Loucy (cell line): ENCODE measurements at regions not wholly inside any gene's neighbourhood (a gene's known extent, or its start where the extent isn't known, plus 50 kb on each side); places are given as distances from the start of the nearest gene placed in this dataset.

ENCODE experiments used
- H2AFZ ChIP-seq: fragments of 200-600 bp; sonication (generic); 2 replicates; pipeline ENCODE4 v1.6.0; 2016; ENCODE audit warnings: antibody characterized with exemption, mild to moderate bottlenecking, low read length, moderate library complexity
- H3F3A ChIP-seq: fragments of 200-600 bp; 2 replicates; pipeline ENCODE4 v1.6.0; 2016; ENCODE audit warnings: antibody characterized with exemption, low read depth, mild to moderate bottlenecking
- H3K27me3 ChIP-seq: fragments of 200-600 bp; sonication (generic); 2 replicates; pipeline ENCODE4 v1.6.1; 2014; ENCODE audit warnings: low read length, mild to moderate bottlenecking; ENCODE audit not compliant: insufficient read depth, poor library complexity, severe bottlenecking
- H3K36me3 ChIP-seq: fragments of 200-600 bp; sonication (generic); 2 replicates; pipeline ENCODE4 v1.6.1; 2016; ENCODE audit warnings: low read length; ENCODE audit not compliant: insufficient read depth
- H3K4me1 ChIP-seq: fragments of 200-600 bp; sonication (generic); 2 replicates; pipeline ENCODE4 v1.5.1; 2014; ENCODE audit warnings: low read length, mild to moderate bottlenecking; ENCODE audit not compliant: insufficient read depth, poor library complexity, severe bottlenecking
- H3K4me2 ChIP-seq: fragments of 200-600 bp; sonication (generic); 2 replicates; pipeline ENCODE4 v1.6.0; 2014; ENCODE audit warnings: antibody characterized with exemption, low read length, low read depth, mild to moderate bottlenecking; ENCODE audit not compliant: poor library complexity, severe bottlenecking
- H3K4me3 ChIP-seq: fragments of 200-600 bp; sonication (generic); 2 replicates; pipeline ENCODE4 v1.5.1; 2014; ENCODE audit warnings: low read length, mild to moderate bottlenecking, mixed read lengths; ENCODE audit not compliant: poor library complexity, severe bottlenecking
- H3K79me2 ChIP-seq: fragments of 200-600 bp; sonication (generic); 2 replicates; pipeline ENCODE4 v1.6.1; 2014; ENCODE audit warnings: low read length; ENCODE audit not compliant: insufficient read depth
- H3K9ac ChIP-seq: fragments of 200-600 bp; sonication (generic); 2 replicates; pipeline ENCODE4 v1.6.0; 2014; ENCODE audit warnings: mild to moderate bottlenecking, low read depth, low read length, moderate library complexity; ENCODE audit not compliant: poor library complexity, severe bottlenecking
- H3K9me2 ChIP-seq: fragments of 200-600 bp; sonication (generic); replicated peaks from 2 replicates; pipeline ENCODE4 v1.6.1; 2016; ENCODE audit warnings: low read depth, low read length, mixed read lengths
- H3K9me3 ChIP-seq: fragments of 200-600 bp; sonication (generic); 2 replicates; pipeline ENCODE4 v1.6.1; 2014; ENCODE audit warnings: mild to moderate bottlenecking, antibody characterized with exemption, low read length, low read depth; ENCODE audit not compliant: insufficient read depth
- H4K20me1 ChIP-seq: fragments of 200-600 bp; sonication (generic); 2 replicates; pipeline ENCODE4 v1.6.0; 2014; ENCODE audit warnings: antibody characterized with exemption, low read length, mild to moderate bottlenecking; ENCODE audit not compliant: insufficient read depth, poor library complexity, severe bottlenecking
- EZH2phosphoT487 ChIP-seq: fragments of 200-600 bp; IDR thresholded peaks from 2 replicates; pipeline ENCODE4 v1.6.1; 2018; ENCODE audit warnings: antibody characterized with exemption, mild to moderate bottlenecking, moderate library complexity, borderline replicate concordance
- TF ChIP-seq, protein P1 (sequence below): fragments of 200-600 bp; sonication (generic); conservative IDR thresholded peaks from 2 replicates; pipeline ENCODE4 v1.5.1; 2014; ENCODE audit warnings: mild to moderate bottlenecking, antibody characterized with exemption, low read length

DNA sequence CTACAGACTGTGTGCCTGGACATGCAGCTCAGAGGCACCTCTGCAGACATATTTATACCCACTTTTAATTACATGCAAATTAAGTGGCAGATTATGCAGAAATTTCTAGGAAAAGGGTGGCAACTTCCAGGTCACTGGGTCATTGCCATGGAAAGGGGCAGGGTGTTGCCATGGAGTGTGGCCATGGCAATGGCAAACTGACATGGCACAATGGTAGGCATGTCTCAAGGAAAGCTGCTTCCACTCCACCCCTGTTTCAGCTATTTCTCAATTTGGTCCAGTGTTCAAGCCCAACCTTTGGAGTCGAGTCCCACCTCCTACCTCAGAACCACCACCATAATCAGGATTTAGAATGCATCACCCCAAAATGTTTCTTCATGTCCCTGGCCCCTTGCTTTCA is 170.7 kb upstream of the TSHZ3 start:
- H3F3A ChIP-seq = no peaks in the 10 kb centered on the region
- no peak overlapping the region for H3K9ac ChIP-seq
- H3K79me2 ChIP-seq = no peaks in the 10 kb centered on the region
- no peaks in the 10 kb centered on the region for H3K9me3 ChIP-seq
- H3K4me2 ChIP-seq = no peak overlapping the region
- no peaks in the 10 kb centered on the region for H3K27me3 ChIP-seq
- TF ChIP-seq, protein P1, sequence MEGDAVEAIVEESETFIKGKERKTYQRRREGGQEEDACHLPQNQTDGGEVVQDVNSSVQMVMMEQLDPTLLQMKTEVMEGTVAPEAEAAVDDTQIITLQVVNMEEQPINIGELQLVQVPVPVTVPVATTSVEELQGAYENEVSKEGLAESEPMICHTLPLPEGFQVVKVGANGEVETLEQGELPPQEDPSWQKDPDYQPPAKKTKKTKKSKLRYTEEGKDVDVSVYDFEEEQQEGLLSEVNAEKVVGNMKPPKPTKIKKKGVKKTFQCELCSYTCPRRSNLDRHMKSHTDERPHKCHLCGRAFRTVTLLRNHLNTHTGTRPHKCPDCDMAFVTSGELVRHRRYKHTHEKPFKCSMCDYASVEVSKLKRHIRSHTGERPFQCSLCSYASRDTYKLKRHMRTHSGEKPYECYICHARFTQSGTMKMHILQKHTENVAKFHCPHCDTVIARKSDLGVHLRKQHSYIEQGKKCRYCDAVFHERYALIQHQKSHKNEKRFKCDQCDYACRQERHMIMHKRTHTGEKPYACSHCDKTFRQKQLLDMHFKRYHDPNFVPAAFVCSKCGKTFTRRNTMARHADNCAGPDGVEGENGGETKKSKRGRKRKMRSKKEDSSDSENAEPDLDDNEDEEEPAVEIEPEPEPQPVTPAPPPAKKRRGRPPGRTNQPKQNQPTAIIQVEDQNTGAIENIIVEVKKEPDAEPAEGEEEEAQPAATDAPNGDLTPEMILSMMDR = no peak
- no peak for TF ChIP-seq EZH2phosphoT487
- no peak overlapping the region for H3K4me3 ChIP-seq
- H3K36me3 ChIP-seq = no peaks in the 10 kb centered on the region
- no peaks in the 10 kb centered on the region for H3K4me1 ChIP-seq
- H4K20me1 ChIP-seq = no peaks in the 10 kb centered on the region
- no peaks in the 10 kb centered on the region for H3K9me2 ChIP-seq
- H2AFZ ChIP-seq = no peak overlapping the region

DNA sequence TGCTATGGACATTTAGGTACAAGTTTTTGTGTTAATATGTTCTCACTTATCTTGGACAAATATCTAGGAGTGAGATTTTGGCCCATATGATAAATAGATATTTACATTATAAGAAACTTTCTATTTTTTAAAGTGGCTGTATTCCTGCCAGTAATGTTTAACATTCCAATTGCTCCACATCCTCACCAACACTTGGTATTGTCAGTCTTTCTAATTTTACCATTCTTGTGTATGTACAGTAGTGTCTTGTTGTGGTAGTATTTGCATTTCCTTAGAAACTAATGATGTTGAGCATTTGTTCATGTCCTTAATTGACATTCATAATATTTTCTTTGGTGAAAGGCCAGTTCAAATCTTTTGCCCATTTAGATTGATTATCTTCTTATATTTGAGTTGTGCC is 171.4 kb upstream of the TSHZ3 start:
- Histone ChIP-seq H3K79me2 (no peaks in the 10 kb centered on the region), H2AFZ (no peak overlapping the region), H3K9me2 (no peaks in the 10 kb centered on the region), H3K4me3 (no peak overlapping the region), H3F3A (no peaks in the 10 kb centered on the region), H3K36me3 (no peaks in the 10 kb centered on the region), H3K4me1 (no peaks in the 10 kb centered on the region), H3K9me3 (no peaks in the 10 kb centered on the region), H3K4me2 (no peak overlapping the region), H4K20me1 (no peaks in the 10 kb centered on the region), H3K27me3 (no peaks in the 10 kb centered on the region), H3K9ac (no peak overlapping the region)
- no peak for TF ChIP-seq EZH2phosphoT487
- TF ChIP-seq, protein P1 = no peak

DNA sequence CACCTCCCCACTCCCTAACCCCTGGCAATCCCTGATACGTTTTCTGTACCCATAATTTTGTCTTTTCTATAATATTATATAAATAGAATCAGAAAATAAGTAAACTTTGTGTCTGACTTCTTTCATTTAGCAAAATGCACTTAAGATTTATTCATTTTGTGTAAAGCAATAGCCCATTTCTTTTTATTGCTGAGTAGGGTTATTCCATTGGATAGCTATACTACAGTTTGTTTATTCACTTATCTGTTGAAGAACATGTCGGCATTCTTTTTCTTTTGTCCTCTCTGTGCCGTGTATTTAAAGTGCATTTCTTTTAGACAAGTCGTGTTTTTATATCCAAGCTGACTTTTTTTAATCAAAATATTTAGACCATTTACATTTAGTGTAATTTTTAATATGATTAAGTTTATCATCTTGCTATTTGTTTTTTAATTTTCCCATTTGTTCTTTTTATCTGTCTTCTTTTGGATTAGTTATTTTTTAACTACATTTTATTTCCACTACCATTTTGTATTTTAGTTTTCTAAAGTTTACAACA is 176.4 kb upstream of the TSHZ3 start:
- Histone ChIP-seq H3K4me3 (no peak overlapping the region), H3K27me3 (no peaks in the 10 kb centered on the region), H3K4me1 (no peaks in the 10 kb centered on the region), H3K79me2 (no peaks in the 10 kb centered on the region), H3F3A (no peaks in the 10 kb centered on the region), H3K9ac (no peak overlapping the region), H2AFZ (no peak overlapping the region), H3K9me2 (no peaks in the 10 kb centered on the region), H4K20me1 (no peaks in the 10 kb centered on the region), H3K36me3 (no peaks in the 10 kb centered on the region), H3K9me3 (peaks cover 5% of the 10 kb centered on the region; the same call in 1 of the 2 replicates), H3K4me2 (no peak overlapping the region)
- no peak for TF ChIP-seq EZH2phosphoT487
- TF ChIP-seq, protein P1 = no peak
